Caco-2 (cell line): ENCODE measurements at regions not wholly inside any gene's neighbourhood (a gene's known extent, or its start where the extent isn't known, plus 50 kb on each side); places are given as distances from the start of the nearest gene placed in this dataset.
A peak's percentile ranks its signal among the peaks of the same experiment; 100 is the strongest.

Experiments
- BruUV-seq: library from RNA; stranded (reverse); fragments of 400-500 nt; replicated peaks from 2 replicates; lab custom pipeline; 2021; lab: Mats Ljungman, UMichigan
- CTCF ChIA-PET: fragments of 300-600 bp; sonication (Branson Sonifier 250); formaldehyde crosslinking; loops from one replicate; lab custom pipeline; 2022; ENCODE audit warnings: antibody characterized with exemption; lab: Charles Lee
- POLR2A ChIA-PET: fragments of 300-600 bp; sonication (Branson Sonifier 250); formaldehyde crosslinking; loops from one replicate; lab custom pipeline; 2022; ENCODE audit warnings: antibody characterized with exemption; lab: Charles Lee
- DNase-seq, 2 experiments: peaks; one replicate each; pipeline versions ENCODE4 v3.0.0 to v3.0.0-alpha.2; 2020 to 2022
- H3K27me3 ChIP-seq: replicated peaks from 2 replicates; pipeline ENCODE4 v1.6.0; 2011; ENCODE audit warnings: low read length; ENCODE audit not compliant: control insufficient read depth, insufficient read depth
- H3K36me3 ChIP-seq: 2 replicates; pipeline ENCODE4 v1.5.1; 2011; ENCODE audit warnings: low read length; ENCODE audit not compliant: control insufficient read depth, insufficient read depth
- H3K4me1 ChIP-seq: fragments of 250-450 bp; sonication (Bioruptor Pico); 2 replicates; pipeline ENCODE4 v1.5.1; 2020; ENCODE audit warnings: mild to moderate bottlenecking
- H3K4me3 ChIP-seq: 2 replicates; pipeline ENCODE4 v1.5.1; 2011; ENCODE audit warnings: low read depth, mild to moderate bottlenecking, control low read depth, low read length
- H3K9me3 ChIP-seq: fragments of 250-450 bp; sonication (Bioruptor Pico); 2 replicates; pipeline ENCODE4 v1.5.1; 2020; ENCODE audit warnings: mild to moderate bottlenecking, moderate library complexity
- H3K27ac Mint-ChIP-seq: one replicate; pipeline ENCODE4 v1.8.0; 2022; ENCODE audit warnings: mixed read lengths; ENCODE audit not compliant: unreplicated experiment
- H3K27me3 Mint-ChIP-seq: one replicate; pipeline ENCODE4 v1.8.0; 2022; ENCODE audit warnings: mixed read lengths; ENCODE audit not compliant: insufficient read depth, unreplicated experiment
- H3K36me3 Mint-ChIP-seq: one replicate; pipeline ENCODE4 v1.8.0; 2022; ENCODE audit warnings: mild to moderate bottlenecking, mixed read lengths; ENCODE audit not compliant: insufficient read depth, unreplicated experiment
- H3K4me1 Mint-ChIP-seq: one replicate; pipeline ENCODE4 v1.8.0; 2022; ENCODE audit warnings: low read depth, mixed read lengths; ENCODE audit not compliant: unreplicated experiment
- H3K4me3 Mint-ChIP-seq: one replicate; pipeline ENCODE4 v1.8.0; 2022; ENCODE audit warnings: mild to moderate bottlenecking, moderate library complexity, mixed read lengths; ENCODE audit not compliant: unreplicated experiment
- H3K9me3 Mint-ChIP-seq: one replicate; pipeline ENCODE4 v1.8.0; 2022; ENCODE audit warnings: mixed read lengths; ENCODE audit not compliant: unreplicated experiment
- CTCF ChIP-seq, 2 experiments: fragments of 200-600 bp in 1 of 2; IDR thresholded peaks; 1 replicate in 1 of 2; 2 replicates in 1 of 2; pipeline versions ENCODE4 v1.5.1 to v1.8.0; 2011 to 2022; ENCODE audit warnings: antibody characterized with exemption in 1 of 2, control low read depth in 1 of 2, inconsistent platforms in 1 of 2, low read depth in 1 of 2, low read length in 1 of 2, mild to moderate bottlenecking in 1 of 2, moderate library complexity in 1 of 2; ENCODE audit not compliant: insufficient read depth in 1 of 2, severe bottlenecking in 1 of 2, unreplicated experiment in 1 of 2
- intact Hi-C: fragments of 100-400 bp; cut with micrococcal nuclease; formaldehyde crosslinking; loops from one replicate; pipeline ENCODE4 v1.10.0; 2022; ENCODE audit not compliant: unreplicated experiment

GRCh38 chr12:105457026-105457425, 126.5 kb downstream of the C12orf75 start:
- Mint-ChIP-seq H3K36me3 (peaks cover 6% of the 10 kb centered on the region), H3K9me3 (peaks cover 21% of the 10 kb centered on the region), H3K4me1 (peaks cover 12% of the 10 kb centered on the region), H3K27me3 (no peaks in the 10 kb centered on the region), H3K4me3 (no peak overlapping the region), H3K27ac (no peak overlapping the region)
- no peaks in the 10 kb centered on the region for H3K36me3 ChIP-seq
- ChIA-PET POLR2A (no interaction called here), CTCF (no interaction called here)
- H3K4me3 ChIP-seq = no peak overlapping the region
- peaks cover 12% of the 10 kb centered on the region; the same call in 1 of the 2 replicates for H3K4me1 ChIP-seq
- no peak for TF ChIP-seq CTCF (IDR thresholded peaks at IDR 0.05; ENCODE audit: insufficient read depth in 1 of 2, low read depth in 1 of 2, low read length in 1 of 2, severe bottlenecking in 1 of 2, unreplicated experiment in 1 of 2)
- intact Hi-C loops = no loop called here
- BruUV-seq = no TSS peak
- no peaks in the 10 kb centered on the region for H3K27me3 ChIP-seq
- no peak for DNase-seq
- H3K9me3 ChIP-seq = peaks cover 6% of the 10 kb centered on the region; the same call in 1 of the 2 replicates

- Histone ChIP-seq H3K9me3 (peaks cover 6% of the 10 kb centered on the region; the same call in 1 of the 2 replicates), H3K4me3 (no peak overlapping the region), H3K4me1 (peaks cover 12% of the 10 kb centered on the region; the same call in 1 of the 2 replicates), H3K27me3 (no peaks in the 10 kb centered on the region), H3K36me3 (no peaks in the 10 kb centered on the region)
- TF ChIP-seq CTCF (IDR thresholded peaks at IDR 0.05; ENCODE audit: insufficient read depth in 1 of 2, low read depth in 1 of 2, low read length in 1 of 2, severe bottlenecking in 1 of 2, unreplicated experiment in 1 of 2) = no peak
- H3K4me3 Mint-ChIP-seq = no peak overlapping the region
- ChIA-PET CTCF (interaction anchor here (0.6 kb wide), 1 partner anchor 30 kb away, joined by 4 read pairs; no protein-coding TSS in a partner anchor), POLR2A (no interaction called here)
- DNase-seq = peak in 1 of 2 experiments; percentile 12
- H3K27ac Mint-ChIP-seq = no peak overlapping the region
- intact Hi-C loops = no loop called here
- H3K4me1 Mint-ChIP-seq = peaks cover 12% of the 10 kb centered on the region
- peaks cover 6% of the 10 kb centered on the region for H3K36me3 Mint-ChIP-seq
- no TSS peak for BruUV-seq
- H3K27me3 Mint-ChIP-seq = no peaks in the 10 kb centered on the region
- H3K9me3 Mint-ChIP-seq = peaks cover 21% of the 10 kb centered on the region
Observed at GRCh38 chr12:105459760-105460330, 129.4 kb downstream of the C12orf75 start.

GRCh38 chr12:105461271-105461943, 130.9 kb downstream of the C12orf75 start:
- BruUV-seq = no TSS peak
- no peak for DNase-seq
- H3K4me1 ChIP-seq = peaks cover 12% of the 10 kb centered on the region; the same call in 1 of the 2 replicates
- H3K9me3 Mint-ChIP-seq = peaks cover 21% of the 10 kb centered on the region
- H3K9me3 ChIP-seq = peaks cover 6% of the 10 kb centered on the region; the same call in 1 of the 2 replicates
- H3K36me3 Mint-ChIP-seq = peaks cover 6% of the 10 kb centered on the region
- H3K4me3 Mint-ChIP-seq = no peak overlapping the region
- no peaks in the 10 kb centered on the region for H3K27me3 ChIP-seq
- TF ChIP-seq CTCF (IDR thresholded peaks at IDR 0.05; ENCODE audit: insufficient read depth in 1 of 2, low read depth in 1 of 2, low read length in 1 of 2, severe bottlenecking in 1 of 2, unreplicated experiment in 1 of 2) = no peak
- intact Hi-C loops = no loop called here
- no peak overlapping the region for H3K27ac Mint-ChIP-seq
- CTCF ChIA-PET = no interaction called here
- no peak overlapping the region for H3K4me3 ChIP-seq
- peaks cover 12% of the 10 kb centered on the region for H3K4me1 Mint-ChIP-seq
- POLR2A ChIA-PET = no interaction called here
- no peaks in the 10 kb centered on the region for H3K36me3 ChIP-seq
- no peaks in the 10 kb centered on the region for H3K27me3 Mint-ChIP-seq
